Mammary epithelial cell (primary cell): ENCODE measurements at regions not wholly inside any gene's neighbourhood (a gene's known extent, or its start where the extent isn't known, plus 50 kb on each side); places are given as distances from the start of the nearest gene placed in this dataset.

ENCODE experiments used
- EZH2 ChIP-seq: IDR thresholded peaks from 2 replicates; pipeline ENCODE4 v1.6.1; 2012; ENCODE audit warnings: low read length, inconsistent platforms, borderline replicate concordance
- TF ChIP-seq, protein P1 (sequence below), 2 donors: IDR thresholded peaks in 1 of 2; conservative IDR thresholded peaks in 1 of 2; 2 replicates each; pipeline ENCODE4 v1.5.1; 2011 to 2012; ENCODE audit warnings: inconsistent platforms in 2 of 2, low read length in 2 of 2, mild to moderate bottlenecking in 2 of 2, control low read depth in 1 of 2, low read depth in 1 of 2; ENCODE audit not compliant: insufficient read depth in 1 of 2; ENCODE audit errors: extremely low read depth in 1 of 2

DNA sequence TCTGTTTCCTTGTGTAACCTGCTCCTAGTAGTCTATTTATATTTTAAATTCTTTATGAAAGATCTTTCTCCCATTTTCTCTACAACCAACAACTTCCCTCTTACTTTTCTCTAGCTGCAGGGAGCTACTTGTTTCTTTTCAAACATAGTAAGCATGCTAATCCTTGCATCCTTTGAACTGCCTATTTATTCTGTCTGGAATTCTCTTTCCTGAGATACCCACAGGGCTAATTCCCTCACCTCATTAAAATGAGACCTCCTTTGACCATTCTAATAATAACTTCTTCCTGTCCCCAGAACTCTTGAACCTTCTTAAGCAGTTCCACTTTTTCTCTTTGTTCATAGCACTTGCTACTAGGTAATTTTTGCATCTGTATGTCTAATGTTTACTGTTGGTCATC is 620.6 kb upstream of the CDH18 start:
- TF ChIP-seq, protein P1, sequence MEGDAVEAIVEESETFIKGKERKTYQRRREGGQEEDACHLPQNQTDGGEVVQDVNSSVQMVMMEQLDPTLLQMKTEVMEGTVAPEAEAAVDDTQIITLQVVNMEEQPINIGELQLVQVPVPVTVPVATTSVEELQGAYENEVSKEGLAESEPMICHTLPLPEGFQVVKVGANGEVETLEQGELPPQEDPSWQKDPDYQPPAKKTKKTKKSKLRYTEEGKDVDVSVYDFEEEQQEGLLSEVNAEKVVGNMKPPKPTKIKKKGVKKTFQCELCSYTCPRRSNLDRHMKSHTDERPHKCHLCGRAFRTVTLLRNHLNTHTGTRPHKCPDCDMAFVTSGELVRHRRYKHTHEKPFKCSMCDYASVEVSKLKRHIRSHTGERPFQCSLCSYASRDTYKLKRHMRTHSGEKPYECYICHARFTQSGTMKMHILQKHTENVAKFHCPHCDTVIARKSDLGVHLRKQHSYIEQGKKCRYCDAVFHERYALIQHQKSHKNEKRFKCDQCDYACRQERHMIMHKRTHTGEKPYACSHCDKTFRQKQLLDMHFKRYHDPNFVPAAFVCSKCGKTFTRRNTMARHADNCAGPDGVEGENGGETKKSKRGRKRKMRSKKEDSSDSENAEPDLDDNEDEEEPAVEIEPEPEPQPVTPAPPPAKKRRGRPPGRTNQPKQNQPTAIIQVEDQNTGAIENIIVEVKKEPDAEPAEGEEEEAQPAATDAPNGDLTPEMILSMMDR (conservative IDR thresholded peaks at IDR 0.05 in 1 of 2, IDR thresholded peaks at IDR 0.05 in 1 of 2; ENCODE audit: extremely low read depth in 1 of 2, insufficient read depth in 1 of 2, low read depth in 1 of 2, low read length in 2 of 2): no peak
- no peak for TF ChIP-seq EZH2
